ENCODE measurements at regions not wholly inside any gene's neighbourhood (a gene's known extent, or its start where the extent isn't known, plus 50 kb on each side); places are given as distances from the start of the nearest gene placed in this dataset.
"Not testable (repeated sequence)": the region's sequence is repeated elsewhere in the genome, so short reads cannot be mapped to it uniquely, and the experiment has no call there.

GRCh38 chr4:34220601-34221000 is 2023.7 kb downstream of the ARAP2 start:
- DNase-seq (ENCODE audit: low read depth in 3 of 3, low spot score in 2 of 3): no peak

GRCh38 chr4:34221986-34222385 is 2022.3 kb downstream of the ARAP2 start:
- no peak for DNase-seq (ENCODE audit: low read depth in 3 of 3, low spot score in 2 of 3)

GRCh38 chr4:34236118-34236517 is 2008.2 kb downstream of the ARAP2 start:
- no peak for DNase-seq (ENCODE audit: low read depth in 3 of 3, low spot score in 2 of 3)

- no peak for DNase-seq (ENCODE audit: low read depth in 3 of 3, low spot score in 2 of 3)
Measured at GRCh38 chr4:34245276-34245675, 1999.0 kb downstream of the ARAP2 start.

GRCh38 chr4:34250562-34250961 is 1993.8 kb downstream of the ARAP2 start:
- no peak for DNase-seq (ENCODE audit: low read depth in 3 of 3, low spot score in 2 of 3)

- DNase-seq (ENCODE audit: low read depth in 3 of 3, low spot score in 2 of 3): no peak
Measured at GRCh38 chr4:34253239-34253638, 1991.1 kb downstream of the ARAP2 start.

- DNase-seq (ENCODE audit: low read depth in 3 of 3, low spot score in 2 of 3): no peak
Measured at GRCh38 chr4:34258176-34258575, 1986.1 kb downstream of the ARAP2 start.

- no peak for DNase-seq (ENCODE audit: low read depth in 3 of 3, low spot score in 2 of 3)
Measured at GRCh38 chr4:34261799-34262314, 1982.5 kb downstream of the ARAP2 start.

GRCh38 chr4:34269613-34270012 is 1974.7 kb downstream of the ARAP2 start:
- DNase-seq (ENCODE audit: low read depth in 3 of 3, low spot score in 2 of 3): peak in 1 of 3 donors; percentile 13

GRCh38 chr4:34271479-34272355 is 1972.6 kb downstream of the ARAP2 start:
- no peak for DNase-seq (ENCODE audit: low read depth in 3 of 3, low spot score in 2 of 3)

- no peak for DNase-seq (ENCODE audit: low read depth in 3 of 3, low spot score in 2 of 3)
Measured at GRCh38 chr4:34279011-34279410, 1965.3 kb downstream of the ARAP2 start.

- DNase-seq (ENCODE audit: low read depth in 3 of 3, low spot score in 2 of 3): no peak
Measured at GRCh38 chr4:34280131-34280530, 1964.2 kb downstream of the ARAP2 start.

- no peak for DNase-seq (ENCODE audit: low read depth in 3 of 3, low spot score in 2 of 3)
Measured at GRCh38 chr4:34281826-34282225, 1962.5 kb downstream of the ARAP2 start.

GRCh38 chr4:34289489-34289888 is 1954.8 kb downstream of the ARAP2 start:
- DNase-seq (ENCODE audit: low read depth in 3 of 3, low spot score in 2 of 3): no peak

- DNase-seq (ENCODE audit: low read depth in 3 of 3, low spot score in 2 of 3): no peak
Measured at GRCh38 chr4:34289962-34290361, 1954.4 kb downstream of the ARAP2 start.

GRCh38 chr4:34293459-34293858 is 1950.9 kb downstream of the ARAP2 start:
- no peak for DNase-seq (ENCODE audit: low read depth in 3 of 3, low spot score in 2 of 3)

- DNase-seq (ENCODE audit: low read depth in 3 of 3, low spot score in 2 of 3): no peak
Measured at GRCh38 chr4:34309383-34309906, 1934.9 kb downstream of the ARAP2 start.

- DNase-seq (ENCODE audit: low read depth in 3 of 3, low spot score in 2 of 3): no peak
Measured at GRCh38 chr4:34318773-34319172, 1925.5 kb downstream of the ARAP2 start.

GRCh38 chr4:34323549-34324320 is 1920.6 kb downstream of the ARAP2 start:
- no peak for DNase-seq (ENCODE audit: low read depth in 3 of 3, low spot score in 2 of 3)

- DNase-seq (ENCODE audit: low read depth in 3 of 3, low spot score in 2 of 3): no peak
Measured at GRCh38 chr4:34328939-34329338, 1915.4 kb downstream of the ARAP2 start.

GRCh38 chr4:34335156-34335555 is 1909.2 kb downstream of the ARAP2 start:
- not testable (repeated sequence) for DNase-seq (ENCODE audit: low read depth in 3 of 3, low spot score in 2 of 3)

All from right renal cortex interstitium (tissue), 3 donors.